Breast epithelium (tissue), 4 donors: ENCODE measurements at regions not wholly inside any gene's neighbourhood (a gene's known extent, or its start where the extent isn't known, plus 50 kb on each side); places are given as distances from the start of the nearest gene placed in this dataset.

ENCODE experiments used
- DNase-seq, 2 donors: peaks; one replicate each; pipeline ENCODE4 v3.0.0-alpha.2; 2019; ENCODE audit warnings: low spot score in 2 of 2
- H3K27ac ChIP-seq, 2 donors: fragments of 200-600 bp; sonication (generic) in 1 of 2; one replicate each; pipeline ENCODE4 v1.5.1; 2016 to 2019; ENCODE audit warnings: mild to moderate bottlenecking in 1 of 2
- H3K27me3 ChIP-seq, 2 donors: fragments of 200-600 bp; sonication (generic) in 1 of 2; one replicate each; pipeline versions ENCODE4 v1.5.1 to v1.6.0; 2017 to 2019; ENCODE audit warnings: control low read depth in 1 of 2, mild to moderate bottlenecking in 1 of 2
- H3K36me3 ChIP-seq: fragments of 200-600 bp; one replicate; pipeline ENCODE4 v1.5.1; 2019
- H3K4me1 ChIP-seq, 2 donors: fragments of 200-600 bp; sonication (generic); one replicate each; pipeline ENCODE4 v1.5.1; 2016 to 2019; ENCODE audit warnings: control low read depth in 1 of 2
- H3K4me3 ChIP-seq, 3 donors: fragments of 200-600 bp; sonication (generic); 1 replicate in 2 of 3; 2 replicates in 1 of 3; pipeline ENCODE4 v1.5.1; 2016 to 2019; ENCODE audit warnings: mild to moderate bottlenecking in 3 of 3, moderate library complexity in 2 of 3
- H3K9me3 ChIP-seq, 2 donors: fragments of 200-600 bp; sonication (generic) in 1 of 2; one replicate each; pipeline ENCODE4 v1.5.1; 2016 to 2019; ENCODE audit warnings: control low read depth in 1 of 2
- CTCF ChIP-seq, 3 donors: fragments of 450-650 bp; IDR thresholded peaks; one replicate each; pipeline ENCODE4 v1.5.1; 2016 to 2017; ENCODE audit warnings: antibody characterized with exemption in 3 of 3, mild to moderate bottlenecking in 3 of 3, moderate library complexity in 3 of 3
- POLR2A ChIP-seq: fragments of 450-650 bp; IDR thresholded peaks from one replicate; pipeline ENCODE4 v1.6.1; 2016; ENCODE audit warnings: antibody characterized with exemption, mild to moderate bottlenecking, moderate library complexity
- POLR2AphosphoS5 ChIP-seq, 3 donors: sonication (generic); formaldehyde crosslinking; IDR thresholded peaks; one replicate each; pipeline ENCODE4 v1.6.1; 2017; ENCODE audit warnings: antibody characterized with exemption in 3 of 3
- intact Hi-C: fragments of 100-400 bp; cut with DNase I; formaldehyde crosslinking; loops from one replicate; pipeline ENCODE4 v1.15.1; 2023; ENCODE audit warnings: low total_unique reads

- H3K27me3 ChIP-seq, result no peaks in the 10 kb centered on the region
- H3K9me3 ChIP-seq, result no peaks in the 10 kb centered on the region
- TF ChIP-seq POLR2A (no peak), CTCF (IDR thresholded peaks at IDR 0.05) (no peak), POLR2AphosphoS5 (IDR thresholded peaks at IDR 0.05) (no peak)
- H3K4me1 ChIP-seq, result no peaks in the 10 kb centered on the region
- no peak overlapping the region for H3K27ac ChIP-seq
- no peak overlapping the region for H3K4me3 ChIP-seq
- H3K36me3 ChIP-seq, result no peaks in the 10 kb centered on the region
- peak in 1 of 2 donors; percentile 5 for DNase-seq
- intact Hi-C loops, result no loop called here
These were observed 73.2 kb upstream of the RAB6C start for GRCh38 chr2:129906139-129906860.

GRCh38 chr2:129906861-129907235, 72.6 kb upstream of the RAB6C start:
- H3K27ac ChIP-seq, result no peak overlapping the region
- TF ChIP-seq POLR2A, result no peak
- no peak for TF ChIP-seq CTCF (IDR thresholded peaks at IDR 0.05)
- no peak for TF ChIP-seq POLR2AphosphoS5 (IDR thresholded peaks at IDR 0.05)
- H3K4me1 ChIP-seq, result no peaks in the 10 kb centered on the region
- no peaks in the 10 kb centered on the region for H3K27me3 ChIP-seq
- no peaks in the 10 kb centered on the region for H3K36me3 ChIP-seq
- no peaks in the 10 kb centered on the region for H3K9me3 ChIP-seq
- peak in 1 of 2 donors; percentile 7 for DNase-seq
- intact Hi-C loops, result no loop called here
- H3K4me3 ChIP-seq, result no peak overlapping the region

- Histone ChIP-seq H3K4me3 (no peak overlapping the region), H3K27ac (no peak overlapping the region), H3K36me3 (no peaks in the 10 kb centered on the region), H3K27me3 (no peaks in the 10 kb centered on the region), H3K9me3 (no peaks in the 10 kb centered on the region), H3K4me1 (no peaks in the 10 kb centered on the region)
- peak in 1 of 2 donors; percentile 6 for DNase-seq
- intact Hi-C loops, result no loop called here
- TF ChIP-seq POLR2AphosphoS5 (IDR thresholded peaks at IDR 0.05), result no peak
These were observed 72.0 kb upstream of the RAB6C start for GRCh38 chr2:129907256-129907998.

- intact Hi-C loops, result no loop called here
- Histone ChIP-seq H3K27me3 (no peaks in the 10 kb centered on the region), H3K4me3 (no peak overlapping the region), H3K4me1 (no peaks in the 10 kb centered on the region), H3K27ac (no peak overlapping the region), H3K9me3 (no peaks in the 10 kb centered on the region), H3K36me3 (no peaks in the 10 kb centered on the region)
- peak in 1 of 2 donors; percentile 7 for DNase-seq
- no peak for TF ChIP-seq POLR2AphosphoS5 (IDR thresholded peaks at IDR 0.05)
- no peak for TF ChIP-seq CTCF (IDR thresholded peaks at IDR 0.05)
- TF ChIP-seq POLR2A, result no peak
These were observed 70.6 kb upstream of the RAB6C start for GRCh38 chr2:129908721-129909373.

GRCh38 chr2:129909651-129910418, 69.6 kb upstream of the RAB6C start:
- H3K4me3 ChIP-seq, result no peak overlapping the region
- TF ChIP-seq CTCF (IDR thresholded peaks at IDR 0.05) (no peak), POLR2AphosphoS5 (IDR thresholded peaks at IDR 0.05) (no peak), POLR2A (no peak)

More at GRCh38 chr2:129909651-129910418, 69.6 kb upstream of the RAB6C start:
- intact Hi-C loops, result no loop called here
- peak in 1 of 2 donors; percentile 7 for DNase-seq
- H3K9me3 ChIP-seq, result no peaks in the 10 kb centered on the region
- no peaks in the 10 kb centered on the region for H3K4me1 ChIP-seq
- H3K27me3 ChIP-seq, result no peaks in the 10 kb centered on the region
- H3K36me3 ChIP-seq, result no peaks in the 10 kb centered on the region
- H3K27ac ChIP-seq, result no peak overlapping the region
